ENCODE measurements at regions not wholly inside any gene's neighbourhood (a gene's known extent, or its start where the extent isn't known, plus 50 kb on each side); places are given as distances from the start of the nearest gene placed in this dataset.

DNA sequence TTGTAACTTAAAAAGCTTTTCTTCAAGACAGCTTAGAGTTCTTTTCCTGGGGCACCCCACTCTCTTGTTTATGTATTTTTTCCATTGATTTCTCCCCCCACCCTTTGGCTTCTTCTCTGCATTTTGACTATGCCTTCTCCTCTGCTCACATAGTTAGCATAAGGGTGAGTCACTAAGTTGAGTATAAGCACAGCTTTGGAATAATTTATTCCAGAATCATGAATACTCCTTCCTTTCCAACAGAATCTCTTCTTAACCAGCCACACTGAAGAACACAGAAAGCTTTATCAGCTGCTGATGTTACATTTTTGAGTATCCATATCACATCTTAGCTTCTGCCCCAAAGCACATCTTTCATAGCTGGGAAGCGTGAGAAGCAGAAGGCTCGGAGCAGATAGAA lies 449.5 kb upstream of the MKI67 start:
- Histone ChIP-seq H3K9me3 (ENCODE audit: control insufficient read depth in 1 of 2, insufficient read depth in 1 of 2, low read depth in 1 of 2, low read length in 2 of 2) (no peaks in the 10 kb centered on the region), H3K4me3 (replicated peaks in 1 of 2; ENCODE audit: low read depth in 1 of 2, low read length in 2 of 2) (no peak overlapping the region), H4K20me1 (ENCODE audit: insufficient read depth) (no peaks in the 10 kb centered on the region), H3K27ac (ENCODE audit: low read depth, low read length) (no peak overlapping the region), H3K36me3 (ENCODE audit: control insufficient read depth in 1 of 2, insufficient read depth in 2 of 2, low read length in 2 of 2) (no peaks in the 10 kb centered on the region), H2AFZ (ENCODE audit: low read depth, low read length, poor library complexity, severe bottlenecking) (no peak overlapping the region), H3K4me2 (ENCODE audit: low read length) (no peak overlapping the region), H3K79me2 (ENCODE audit: insufficient read depth, low read length) (no peaks in the 10 kb centered on the region), H3K4me1 (ENCODE audit: control insufficient read depth in 1 of 2, insufficient read depth in 2 of 2, low read length in 2 of 2) (no peaks in the 10 kb centered on the region), H3K9ac (ENCODE audit: low read length) (no peak overlapping the region), H3K9me2 (ENCODE audit: insufficient read depth) (no peaks in the 10 kb centered on the region), H3K27me3 (ENCODE audit: insufficient read depth, low read length) (peaks cover 74% of the 10 kb centered on the region)
- ChIA-PET POLR2A (no interaction called here), CTCF (no interaction called here), RAD21 (ENCODE audit: low non-redundant PET in 1 of 2, low total read pairs in 2 of 2, uncharacterized antibody in 2 of 2, unreplicated experiment in 2 of 2) (no interaction called here)
- no peak for TF ChIP-seq EGR1 (IDR thresholded peaks at IDR 0.05; ENCODE audit: low read depth)
- TF ChIP-seq CBX3 (IDR thresholded peaks at IDR 0.05; ENCODE audit: low read depth): no peak
- no peak for TF ChIP-seq JUND (IDR thresholded peaks at IDR 0.05)
- no peak for TF ChIP-seq TCF7L2 (IDR thresholded peaks at IDR 0.05; ENCODE audit: borderline replicate concordance, extremely low read depth, insufficient read depth, insufficient read length)
- TF ChIP-seq EZH2 (IDR thresholded peaks at IDR 0.05): no peak
- TF ChIP-seq FOSL1 (IDR thresholded peaks at IDR 0.05; ENCODE audit: low read depth): no peak
- no peak for TF ChIP-seq ELF1 (IDR thresholded peaks at IDR 0.05; ENCODE audit: borderline replicate concordance, low read depth)
- TF ChIP-seq, protein P1, sequence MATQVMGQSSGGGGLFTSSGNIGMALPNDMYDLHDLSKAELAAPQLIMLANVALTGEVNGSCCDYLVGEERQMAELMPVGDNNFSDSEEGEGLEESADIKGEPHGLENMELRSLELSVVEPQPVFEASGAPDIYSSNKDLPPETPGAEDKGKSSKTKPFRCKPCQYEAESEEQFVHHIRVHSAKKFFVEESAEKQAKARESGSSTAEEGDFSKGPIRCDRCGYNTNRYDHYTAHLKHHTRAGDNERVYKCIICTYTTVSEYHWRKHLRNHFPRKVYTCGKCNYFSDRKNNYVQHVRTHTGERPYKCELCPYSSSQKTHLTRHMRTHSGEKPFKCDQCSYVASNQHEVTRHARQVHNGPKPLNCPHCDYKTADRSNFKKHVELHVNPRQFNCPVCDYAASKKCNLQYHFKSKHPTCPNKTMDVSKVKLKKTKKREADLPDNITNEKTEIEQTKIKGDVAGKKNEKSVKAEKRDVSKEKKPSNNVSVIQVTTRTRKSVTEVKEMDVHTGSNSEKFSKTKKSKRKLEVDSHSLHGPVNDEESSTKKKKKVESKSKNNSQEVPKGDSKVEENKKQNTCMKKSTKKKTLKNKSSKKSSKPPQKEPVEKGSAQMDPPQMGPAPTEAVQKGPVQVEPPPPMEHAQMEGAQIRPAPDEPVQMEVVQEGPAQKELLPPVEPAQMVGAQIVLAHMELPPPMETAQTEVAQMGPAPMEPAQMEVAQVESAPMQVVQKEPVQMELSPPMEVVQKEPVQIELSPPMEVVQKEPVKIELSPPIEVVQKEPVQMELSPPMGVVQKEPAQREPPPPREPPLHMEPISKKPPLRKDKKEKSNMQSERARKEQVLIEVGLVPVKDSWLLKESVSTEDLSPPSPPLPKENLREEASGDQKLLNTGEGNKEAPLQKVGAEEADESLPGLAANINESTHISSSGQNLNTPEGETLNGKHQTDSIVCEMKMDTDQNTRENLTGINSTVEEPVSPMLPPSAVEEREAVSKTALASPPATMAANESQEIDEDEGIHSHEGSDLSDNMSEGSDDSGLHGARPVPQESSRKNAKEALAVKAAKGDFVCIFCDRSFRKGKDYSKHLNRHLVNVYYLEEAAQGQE (IDR thresholded peaks at IDR 0.05; ENCODE audit: low read depth): no peak
- TF ChIP-seq, protein P2, sequence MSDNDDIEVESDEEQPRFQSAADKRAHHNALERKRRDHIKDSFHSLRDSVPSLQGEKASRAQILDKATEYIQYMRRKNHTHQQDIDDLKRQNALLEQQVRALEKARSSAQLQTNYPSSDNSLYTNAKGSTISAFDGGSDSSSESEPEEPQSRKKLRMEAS (IDR thresholded peaks at IDR 0.05): no peak
- TF ChIP-seq, protein P3, sequence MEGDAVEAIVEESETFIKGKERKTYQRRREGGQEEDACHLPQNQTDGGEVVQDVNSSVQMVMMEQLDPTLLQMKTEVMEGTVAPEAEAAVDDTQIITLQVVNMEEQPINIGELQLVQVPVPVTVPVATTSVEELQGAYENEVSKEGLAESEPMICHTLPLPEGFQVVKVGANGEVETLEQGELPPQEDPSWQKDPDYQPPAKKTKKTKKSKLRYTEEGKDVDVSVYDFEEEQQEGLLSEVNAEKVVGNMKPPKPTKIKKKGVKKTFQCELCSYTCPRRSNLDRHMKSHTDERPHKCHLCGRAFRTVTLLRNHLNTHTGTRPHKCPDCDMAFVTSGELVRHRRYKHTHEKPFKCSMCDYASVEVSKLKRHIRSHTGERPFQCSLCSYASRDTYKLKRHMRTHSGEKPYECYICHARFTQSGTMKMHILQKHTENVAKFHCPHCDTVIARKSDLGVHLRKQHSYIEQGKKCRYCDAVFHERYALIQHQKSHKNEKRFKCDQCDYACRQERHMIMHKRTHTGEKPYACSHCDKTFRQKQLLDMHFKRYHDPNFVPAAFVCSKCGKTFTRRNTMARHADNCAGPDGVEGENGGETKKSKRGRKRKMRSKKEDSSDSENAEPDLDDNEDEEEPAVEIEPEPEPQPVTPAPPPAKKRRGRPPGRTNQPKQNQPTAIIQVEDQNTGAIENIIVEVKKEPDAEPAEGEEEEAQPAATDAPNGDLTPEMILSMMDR (IDR thresholded peaks at IDR 0.05 in 2 of 3, conservative IDR thresholded peaks at IDR 0.05 in 1 of 3; ENCODE audit: borderline replicate concordance in 1 of 3, insufficient read depth in 1 of 3, low read depth in 2 of 3, low read length in 2 of 3): no peak
- no peak for TF ChIP-seq ZFX (IDR thresholded peaks at IDR 0.05)
- TF ChIP-seq YY1 (IDR thresholded peaks at IDR 0.05; ENCODE audit: extremely low read depth, insufficient replicate concordance, low read depth, low read length): no peak
- ATAC-seq (no peak), DNase-seq (ENCODE audit: low read depth, low spot score) (no peak)
- BruUV-seq (replicated peaks): no TSS peak
- intact Hi-C loops (cut with micrococcal nuclease): no loop called here
